SU-DHL-6 (cell line): ENCODE measurements at regions not wholly inside any gene's neighbourhood (a gene's known extent, or its start where the extent isn't known, plus 50 kb on each side); places are given as distances from the start of the nearest gene placed in this dataset.
"Not testable (repeated sequence)": the region's sequence is repeated elsewhere in the genome, so short reads cannot be mapped to it uniquely, and the experiment has no call there.

Experiments used
- H2AFZ ChIP-seq: fragments of 200-600 bp; sonication (generic); 2 replicates; pipeline ENCODE4 v1.6.1; 2014; ENCODE audit warnings: low read depth, mild to moderate bottlenecking, moderate library complexity, mixed read lengths, antibody characterized with exemption, low read length; ENCODE audit not compliant: severe bottlenecking
- H3F3A ChIP-seq: fragments of 200-600 bp; shearing (Covaris generic); 2 replicates; pipeline ENCODE4 v1.6.0; 2016; ENCODE audit warnings: antibody characterized with exemption, mild to moderate bottlenecking; ENCODE audit not compliant: insufficient read depth
- H3K27ac ChIP-seq: fragments of 200-600 bp; sonication (generic); 2 replicates; pipeline ENCODE4 v1.5.1; 2016; ENCODE audit warnings: low read depth, mild to moderate bottlenecking, low read length, moderate library complexity, mixed read lengths
- H3K27me3 ChIP-seq: fragments of 200-600 bp; sonication (generic), shearing (Covaris generic); 2 replicates; pipeline ENCODE4 v1.6.0; 2014; ENCODE audit warnings: mild to moderate bottlenecking, low read length
- H3K36me3 ChIP-seq: fragments of 200-600 bp; sonication (generic); 2 replicates; pipeline ENCODE4 v1.6.1; 2014; ENCODE audit warnings: mild to moderate bottlenecking, low read length, mixed read lengths
- H3K4me2 ChIP-seq: fragments of 300-600, 200-600 bp; shearing (Covaris generic), sonication (generic); 2 replicates; pipeline ENCODE4 v1.6.0; 2014; ENCODE audit warnings: low read length, low read depth, mild to moderate bottlenecking; ENCODE audit not compliant: poor library complexity, severe bottlenecking
- H3K4me3 ChIP-seq: fragments of 200-600 bp; sonication (generic); 2 replicates; pipeline ENCODE4 v1.5.1; 2014; ENCODE audit warnings: antibody characterized with exemption, low read length, mild to moderate bottlenecking, mixed read lengths; ENCODE audit not compliant: insufficient read depth, poor library complexity, severe bottlenecking
- H3K79me2 ChIP-seq: fragments of 200-600 bp; sonication (generic); 2 replicates; pipeline ENCODE4 v1.6.1; 2014; ENCODE audit warnings: mild to moderate bottlenecking, low read length, moderate library complexity; ENCODE audit not compliant: insufficient read depth
- H3K9ac ChIP-seq: fragments of 200-600 bp; sonication (generic); 2 replicates; pipeline ENCODE4 v1.7.0; 2014; ENCODE audit warnings: mild to moderate bottlenecking, low read length
- H3K9me2 ChIP-seq: fragments of 200-600 bp; sonication (generic); replicated peaks from 2 replicates; pipeline ENCODE4 v1.6.1; 2014; ENCODE audit warnings: low read length; ENCODE audit not compliant: insufficient read depth
- H3K9me3 ChIP-seq: fragments of 200-600 bp; sonication (generic); 2 replicates; pipeline ENCODE4 v1.6.1; 2014; ENCODE audit warnings: low read length, mixed read lengths; ENCODE audit not compliant: insufficient read depth
- H4K20me1 ChIP-seq: fragments of 200-600 bp; sonication (generic); 2 replicates; pipeline ENCODE4 v1.6.1; 2014; ENCODE audit warnings: low read depth, mild to moderate bottlenecking, antibody characterized with exemption, low read length, moderate library complexity, mixed read lengths
- CTCF ChIP-seq: fragments of 200-600 bp; sonication (generic); IDR thresholded peaks from one replicate; pipeline ENCODE4 v1.5.1; 2017; ENCODE audit warnings: antibody characterized with exemption, mild to moderate bottlenecking, low read length, moderate library complexity; ENCODE audit not compliant: insufficient read depth, poor library complexity, severe bottlenecking
- EZH2phosphoT487 ChIP-seq: fragments of 200-600 bp; sonication (generic), shearing (Covaris generic); conservative IDR thresholded peaks from 2 replicates; pipeline ENCODE4 v1.6.1; 2018; ENCODE audit warnings: mild to moderate bottlenecking, antibody characterized with exemption, low read length, moderate library complexity, mixed read lengths

DNA sequence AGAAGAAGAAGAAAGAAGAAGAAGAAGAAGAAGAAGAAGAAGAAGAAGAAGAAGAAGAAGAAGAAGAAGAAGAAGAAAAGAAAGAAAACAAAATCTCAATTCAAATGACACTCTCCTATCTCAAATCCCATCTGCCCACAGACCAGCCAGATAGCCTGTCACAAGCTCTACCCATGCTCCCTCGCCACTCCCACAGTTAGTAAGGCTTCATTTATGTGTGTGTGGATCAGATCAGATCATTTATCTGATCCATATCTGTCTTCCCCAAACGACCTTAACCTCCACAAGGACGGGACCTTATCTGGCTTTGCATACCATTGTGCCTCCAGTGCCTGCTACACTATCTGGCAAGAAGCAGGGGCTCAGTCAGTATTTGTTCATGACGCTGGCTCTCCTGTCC is 81.9 kb upstream of the RREB1 start:
- H3K9me2 ChIP-seq: no peaks in the 10 kb centered on the region
- no peak overlapping the region for H3K9ac ChIP-seq
- no peaks in the 10 kb centered on the region for H4K20me1 ChIP-seq
- no peaks in the 10 kb centered on the region for H3K79me2 ChIP-seq
- no peak overlapping the region for H3K4me3 ChIP-seq
- H3K36me3 ChIP-seq: no peaks in the 10 kb centered on the region
- no peaks in the 10 kb centered on the region for H3F3A ChIP-seq
- TF ChIP-seq CTCF (no peak), EZH2phosphoT487 (no peak)
- H3K4me2 ChIP-seq: no peak overlapping the region
- no peaks in the 10 kb centered on the region for H3K27me3 ChIP-seq
- H3K27ac ChIP-seq: no peak overlapping the region
- H3K9me3 ChIP-seq: no peaks in the 10 kb centered on the region
- no peak overlapping the region for H2AFZ ChIP-seq

DNA sequence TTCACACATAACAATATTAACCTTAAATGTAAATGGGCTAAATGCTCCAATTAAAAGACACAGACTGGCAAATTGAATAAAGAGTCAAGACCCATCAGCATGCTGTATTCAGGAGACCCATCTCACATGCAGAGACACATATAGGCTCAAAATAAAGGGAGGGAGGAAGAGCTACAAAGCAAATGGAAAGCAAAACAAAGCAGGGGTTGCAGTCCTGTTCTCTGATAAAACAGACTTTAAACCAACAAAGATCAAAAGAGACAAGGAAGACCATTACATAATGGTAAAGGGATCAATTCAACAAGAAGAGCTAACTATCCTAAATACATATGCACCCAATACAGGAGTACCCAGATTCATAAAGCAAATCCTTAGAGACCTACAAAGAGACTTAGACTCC is 78.8 kb upstream of the RREB1 start:
- H4K20me1 ChIP-seq, H2AFZ ChIP-seq, H3K9ac ChIP-seq, H3K27ac ChIP-seq, H3K9me3 ChIP-seq, H3K79me2 ChIP-seq, H3K36me3 ChIP-seq, H3K27me3 ChIP-seq, H3K9me2 ChIP-seq, H3K4me3 ChIP-seq, H3K4me2 ChIP-seq, H3F3A ChIP-seq: not testable (repeated sequence)

GRCh38 chr6:7030968-7031367 is 76.8 kb upstream of the RREB1 start:
- H4K20me1 ChIP-seq, H3K36me3 ChIP-seq, H3K9me2 ChIP-seq, H3K27me3 ChIP-seq, H3K9me3 ChIP-seq, H3K27ac ChIP-seq, H3K9ac ChIP-seq, H3K79me2 ChIP-seq, H3K4me3 ChIP-seq, H3F3A ChIP-seq, H2AFZ ChIP-seq, H3K4me2 ChIP-seq: not testable (repeated sequence)

DNA sequence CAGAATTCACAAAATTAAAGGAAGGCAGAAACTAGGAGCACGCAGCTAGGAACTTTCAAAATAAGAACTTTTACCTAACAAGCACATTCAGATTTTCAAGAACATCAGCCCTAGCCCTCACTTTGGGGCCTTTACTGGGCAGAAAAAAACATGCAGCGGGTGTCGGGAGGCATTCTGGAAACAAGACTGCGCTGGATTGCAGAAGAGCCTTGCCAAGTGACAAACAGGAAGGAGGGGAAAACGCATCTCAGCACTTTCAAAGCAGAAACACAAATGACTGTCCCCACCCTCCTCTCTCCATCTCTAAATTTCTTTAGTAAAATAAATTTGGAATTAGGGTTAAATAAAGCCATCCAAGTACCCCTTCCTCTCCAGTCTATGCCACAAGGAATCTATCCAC is 74.6 kb upstream of the RREB1 start:
- no peaks in the 10 kb centered on the region for H3F3A ChIP-seq
- no peaks in the 10 kb centered on the region for H3K9me3 ChIP-seq
- no peak overlapping the region for H3K9ac ChIP-seq

More for the DNA sequence above, 74.6 kb upstream of the RREB1 start:
- no peak overlapping the region for H3K4me2 ChIP-seq
- no peaks in the 10 kb centered on the region for H4K20me1 ChIP-seq
- H3K36me3 ChIP-seq: no peaks in the 10 kb centered on the region
- H3K79me2 ChIP-seq: no peaks in the 10 kb centered on the region
- no peak overlapping the region for H3K27ac ChIP-seq
- no peak overlapping the region for H2AFZ ChIP-seq
- no peak overlapping the region for H3K4me3 ChIP-seq
- no peaks in the 10 kb centered on the region for H3K9me2 ChIP-seq
- TF ChIP-seq CTCF (no peak), EZH2phosphoT487 (no peak)
- no peaks in the 10 kb centered on the region for H3K27me3 ChIP-seq
